K562 (cell line): ENCODE measurements at regions not wholly inside any gene's neighbourhood (a gene's known extent, or its start where the extent isn't known, plus 50 kb on each side); places are given as distances from the start of the nearest gene placed in this dataset.

Source experiments
- ATAC-seq: fragments of 200-7000 bp; cut with Tn5 transposase; 3 replicates; pipeline ENCODE4 v1.9.1; 2020; ENCODE audit warnings: moderate library complexity
- BruUV-seq: library from RNA; stranded (reverse); fragments of 400-500 nt; replicated peaks from 2 replicates; lab custom pipeline; 2021; lab: Mats Ljungman, UMichigan
- CTCF ChIA-PET: fragments of 300-600 bp; formaldehyde crosslinking; extraction: SDS; loops from one replicate; lab custom pipeline; 2021; ENCODE audit warnings: low intra/inter-chr PET ratio; lab: Yijun Ruan, JAX
- POLR2A ChIA-PET: fragments of 300-600, 350-650 bp; sonication (Branson Sonifier 250); formaldehyde crosslinking; extraction: SDS; loops from one replicate; lab custom pipeline; 2021; ENCODE audit warnings: antibody characterized with exemption, inconsistent platforms; lab: Yijun Ruan, JAX
- DNase-seq, 4 experiments: peaks; one replicate each; pipeline versions ENCODE4 v3.0.0 to v3.0.0-alpha.2; 2011 to 2018; ENCODE audit warnings: low spot score in 3 of 4, mixed read lengths in 3 of 4; ENCODE audit errors: extremely low read depth in 1 of 4
- FAIRE-seq: peaks from 2 replicates; lab custom pipeline; 2011; peaks lifted over from hg19 to GRCh38; lab: Jason Lieb, UNC
- H2AFZ ChIP-seq: 2 replicates; pipeline ENCODE4 v1.6.0; 2011; ENCODE audit warnings: low read depth, low read length, control low read depth, inconsistent platforms
- H3K27ac ChIP-seq: fragments of 200-600 bp; 3 replicates; pipeline ENCODE4 v1.8.0; 2011; ENCODE audit warnings: low read depth, mild to moderate bottlenecking, control low read depth, inconsistent platforms, low read length, moderate library complexity, mixed read lengths; ENCODE audit errors: extremely low read depth
- H3K27me3 ChIP-seq, 2 experiments: fragments of 300-600 bp in 1 of 2; 2 replicates in 1 of 2; 3 replicates in 1 of 2; pipeline versions ENCODE4 v1.6.0 to v1.8.0; 2011; ENCODE audit warnings: inconsistent platforms in 2 of 2, low read length in 2 of 2, mild to moderate bottlenecking in 1 of 2, mixed read lengths in 1 of 2, moderate library complexity in 1 of 2; ENCODE audit not compliant: control insufficient read depth in 2 of 2, insufficient read depth in 2 of 2
- H3K36me3 ChIP-seq: fragments of 300-600 bp; 3 replicates; pipeline ENCODE4 v1.8.0; 2011; ENCODE audit warnings: mild to moderate bottlenecking, low read length, inconsistent platforms; ENCODE audit not compliant: control insufficient read depth, insufficient read depth
- H3K4me1 ChIP-seq, 2 experiments: fragments of 200-600 bp in 1 of 2; replicated peaks in 1 of 2; 2 replicates in 1 of 2; 3 replicates in 1 of 2; pipeline versions ENCODE4 v1.5.1 to v1.8.0; 2011; ENCODE audit warnings: inconsistent platforms in 2 of 2, low read length in 2 of 2, mild to moderate bottlenecking in 1 of 2, mixed read lengths in 1 of 2, moderate library complexity in 1 of 2; ENCODE audit not compliant: control insufficient read depth in 2 of 2, insufficient read depth in 2 of 2
- H3K4me2 ChIP-seq: 2 replicates; pipeline ENCODE4 v1.6.1; 2011; ENCODE audit warnings: low read length, control low read depth, inconsistent platforms, mixed read lengths; ENCODE audit not compliant: insufficient read depth
- H3K4me3 ChIP-seq: fragments of 200-600 bp; sonication (generic), shearing (Covaris generic); 2 replicates; pipeline ENCODE4 v1.5.1; 2016; ENCODE audit warnings: control low read depth, inconsistent platforms
- H3K79me2 ChIP-seq: fragments of 200-600 bp; 3 replicates; pipeline ENCODE4 v1.8.0; 2011; ENCODE audit warnings: low read length, inconsistent platforms; ENCODE audit not compliant: control insufficient read depth, insufficient read depth
- H3K9ac ChIP-seq, 2 experiments: 2 replicates each; pipeline versions ENCODE4 v1.6.0 to v1.6.1; 2011; ENCODE audit warnings: low read depth in 2 of 2, low read length in 2 of 2, control low read depth in 1 of 2, inconsistent platforms in 1 of 2, mild to moderate bottlenecking in 1 of 2, mixed read lengths in 1 of 2; ENCODE audit not compliant: insufficient read depth in 1 of 2
- H3K9me1 ChIP-seq: one replicate; pipeline ENCODE4 v1.6.0; 2011; ENCODE audit warnings: inconsistent platforms, mild to moderate bottlenecking, low read length, moderate library complexity; ENCODE audit not compliant: control insufficient read depth, insufficient read depth
- H3K9me3 ChIP-seq: replicated peaks from 2 replicates; pipeline ENCODE4 v1.5.1; 2011; ENCODE audit warnings: low read depth, low read length, inconsistent platforms; ENCODE audit not compliant: control insufficient read depth, insufficient read depth
- H4K20me1 ChIP-seq: replicated peaks from 2 replicates; pipeline ENCODE4 v1.6.1; 2011; ENCODE audit warnings: low read length, inconsistent platforms, mixed read lengths; ENCODE audit not compliant: control insufficient read depth, insufficient read depth
- ARID2 ChIP-seq: fragments of 450-650 bp; IDR thresholded peaks from 2 replicates; pipeline ENCODE4 v1.6.1; 2017; ENCODE audit warnings: antibody characterized with exemption, mild to moderate bottlenecking
- ATF7 ChIP-seq: fragments of 450-650 bp; IDR thresholded peaks from 2 replicates; pipeline ENCODE4 v1.7.1; 2014; ENCODE audit warnings: mild to moderate bottlenecking, moderate library complexity
- CEBPG ChIP-seq, 3 experiments: fragments of 200-800 bp in 1 of 3; sonication (Bioruptor generic) in 1 of 3; sonication (generic) in 1 of 3; formaldehyde crosslinking in 1 of 3; IDR thresholded peaks in 2 of 3; conservative IDR thresholded peaks in 1 of 3; 2 replicates each; pipeline versions ENCODE4 v1.6.1 to v1.8.0; 2016 to 2022; ENCODE audit warnings: missing compliant biosample characterization in 2 of 3, missing genetic modification characterization in 2 of 3, mild to moderate bottlenecking in 1 of 3, missing genetic modification reagents in 1 of 3
- MYC ChIP-seq, 2 experiments: fragments of 250-450 bp in 1 of 2; sonication (Bioruptor Pico) in 1 of 2; IDR thresholded peaks; 2 replicates each; pipeline versions ENCODE4 v1.5.1 to v1.6.1; 2012 to 2021; ENCODE audit warnings: low read depth in 2 of 2, borderline replicate concordance in 1 of 2, improper control_type of control experiment in 1 of 2, low read length in 1 of 2, mild to moderate bottlenecking in 1 of 2, moderate library complexity in 1 of 2
- PML ChIP-seq: IDR thresholded peaks from 2 replicates; pipeline ENCODE4 v1.6.1; 2012; ENCODE audit warnings: low read length, inconsistent platforms
- ZNF507 ChIP-seq: conservative IDR thresholded peaks from 2 replicates; pipeline ENCODE4 v1.6.1; 2017; ENCODE audit warnings: missing genetic modification characterization, missing compliant biosample characterization
- WGBS: fragments of 100-300 bp; shearing (Covaris generic); methylation state at CpG from one replicate; pipeline ENCODE4 v1.1.6; 2016; ENCODE audit warnings: low coverage, mixed read lengths; ENCODE audit not compliant: insufficient coverage; ENCODE audit errors: missing lambda C conversion rate; 5-methylcytosine and 5-hydroxymethylcytosine counted together
- in situ Hi-C: fragments of 300-500 bp; cut with MboI; formaldehyde crosslinking; loops from 4 replicates; pipeline ENCODE4 v1.15.0; 2018; ENCODE audit warnings: inconsistent platforms, mixed read lengths
- intact Hi-C: fragments of 100-400 bp; cut with micrococcal nuclease; formaldehyde crosslinking; loops from 2 replicates; pipeline ENCODE4 v1.14.2; 2022
- TF ChIP-seq, protein P1 (sequence below): fragments of 450-650 bp; formaldehyde crosslinking; IDR thresholded peaks from 2 replicates; pipeline ENCODE4 v1.4.0; 2022; ENCODE audit warnings: mild to moderate bottlenecking, moderate library complexity
- TF ChIP-seq, protein P2 (sequence below): fragments of 250-450 bp; sonication (Bioruptor Pico); IDR thresholded peaks from 2 replicates; pipeline ENCODE4 v1.8.0; 2022; ENCODE audit warnings: inconsistent platforms, mild to moderate bottlenecking, moderate library complexity, borderline replicate concordance

DNA sequence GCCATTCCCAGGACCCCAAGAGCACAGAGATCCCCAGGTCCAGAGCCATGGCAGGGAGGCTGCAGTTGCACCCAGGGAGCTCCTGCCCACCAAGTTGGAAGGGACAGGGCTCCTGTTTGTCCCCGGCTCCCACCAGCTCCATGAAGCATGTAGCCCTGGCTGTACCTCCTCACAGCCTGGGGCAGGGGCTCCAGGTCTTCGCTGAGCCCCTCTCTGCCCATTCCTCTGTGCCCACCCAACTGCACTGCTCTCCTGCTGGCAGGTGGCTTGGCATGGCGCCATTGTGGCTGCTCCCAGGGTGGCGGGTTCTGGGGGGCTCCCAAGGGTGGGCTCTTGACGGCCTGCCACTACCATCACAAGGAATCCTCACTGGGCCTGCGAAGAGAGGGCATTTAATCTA is 197.5 kb upstream of the DAB2 start:
- ChIA-PET CTCF (no interaction called here), POLR2A (no interaction called here)
- no peak for DNase-seq
- WGBS, result 0% methylated on average over 6 of the region's 6 CpGs
- Histone ChIP-seq H3K27me3 (peaks cover 0 to 6% of the 10 kb centered on the region in 2 experiments; a peak in 1 of 5 replicates), H3K9me1 (no peaks in the 10 kb centered on the region), H3K4me2 (no peak overlapping the region), H3K36me3 (no peaks in the 10 kb centered on the region), H4K20me1 (no peaks in the 10 kb centered on the region), H3K4me3 (no peak overlapping the region), H3K9ac (no peak overlapping the region; a peak in 1 of 4 replicates), H2AFZ (no peak overlapping the region), H3K79me2 (no peaks in the 10 kb centered on the region), H3K27ac (no peak overlapping the region), H3K4me1 (no peaks in the 10 kb centered on the region; a peak in 1 of 5 replicates), H3K9me3 (no peaks in the 10 kb centered on the region)
- no peak for TF ChIP-seq ZNF507
- no peak for TF ChIP-seq ARID2
- TF ChIP-seq CEBPG (CRISPR knock-in tag; IDR thresholded peaks at IDR 0.05), result no peak
- TF ChIP-seq CEBPG (tag; conservative IDR thresholded peaks at IDR 0.05 in 1 of 2, IDR thresholded peaks at IDR 0.05 in 1 of 2), result no peak
- TF ChIP-seq, protein P1, sequence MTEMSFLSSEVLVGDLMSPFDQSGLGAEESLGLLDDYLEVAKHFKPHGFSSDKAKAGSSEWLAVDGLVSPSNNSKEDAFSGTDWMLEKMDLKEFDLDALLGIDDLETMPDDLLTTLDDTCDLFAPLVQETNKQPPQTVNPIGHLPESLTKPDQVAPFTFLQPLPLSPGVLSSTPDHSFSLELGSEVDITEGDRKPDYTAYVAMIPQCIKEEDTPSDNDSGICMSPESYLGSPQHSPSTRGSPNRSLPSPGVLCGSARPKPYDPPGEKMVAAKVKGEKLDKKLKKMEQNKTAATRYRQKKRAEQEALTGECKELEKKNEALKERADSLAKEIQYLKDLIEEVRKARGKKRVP (CRISPR knock-in tag), result no peak
- TF ChIP-seq MYC (IDR thresholded peaks at IDR 0.05; ENCODE audit: low read depth, low read length), result no peak
- TF ChIP-seq MYC (CRISPR knock-in tag; IDR thresholded peaks at IDR 0.05; ENCODE audit: borderline replicate concordance, low read depth), result no peak
- TF ChIP-seq ATF7, result no peak
- TF ChIP-seq PML, result no peak
- TF ChIP-seq, protein P2, sequence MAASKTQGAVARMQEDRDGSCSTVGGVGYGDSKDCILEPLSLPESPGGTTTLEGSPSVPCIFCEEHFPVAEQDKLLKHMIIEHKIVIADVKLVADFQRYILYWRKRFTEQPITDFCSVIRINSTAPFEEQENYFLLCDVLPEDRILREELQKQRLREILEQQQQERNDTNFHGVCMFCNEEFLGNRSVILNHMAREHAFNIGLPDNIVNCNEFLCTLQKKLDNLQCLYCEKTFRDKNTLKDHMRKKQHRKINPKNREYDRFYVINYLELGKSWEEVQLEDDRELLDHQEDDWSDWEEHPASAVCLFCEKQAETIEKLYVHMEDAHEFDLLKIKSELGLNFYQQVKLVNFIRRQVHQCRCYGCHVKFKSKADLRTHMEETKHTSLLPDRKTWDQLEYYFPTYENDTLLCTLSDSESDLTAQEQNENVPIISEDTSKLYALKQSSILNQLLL (CRISPR knock-in tag), result no peak
- in situ Hi-C loops, result no loop called here
- no peak for FAIRE-seq
- no TSS peak for BruUV-seq
- ATAC-seq, result no peak
- intact Hi-C loops, result no loop called here
